Caki2 (cell line): ENCODE measurements at regions not wholly inside any gene's neighbourhood (a gene's known extent, or its start where the extent isn't known, plus 50 kb on each side); places are given as distances from the start of the nearest gene placed in this dataset.
"Not testable (repeated sequence)": the region's sequence is repeated elsewhere in the genome, so short reads cannot be mapped to it uniquely, and the experiment has no call there.

Experiments
- DNase-seq: peaks from one replicate; pipeline ENCODE4 v3.0.0-alpha.2; 2015; ENCODE audit warnings: low read depth
- in situ Hi-C: cut with HindIII; loops from 2 replicates; pipeline ENCODE4 v1.10.0; 2016; ENCODE audit warnings: low sequenced_read_pairs, low pct_unique_long_range_greater_than_20kb, mixed read lengths

DNA sequence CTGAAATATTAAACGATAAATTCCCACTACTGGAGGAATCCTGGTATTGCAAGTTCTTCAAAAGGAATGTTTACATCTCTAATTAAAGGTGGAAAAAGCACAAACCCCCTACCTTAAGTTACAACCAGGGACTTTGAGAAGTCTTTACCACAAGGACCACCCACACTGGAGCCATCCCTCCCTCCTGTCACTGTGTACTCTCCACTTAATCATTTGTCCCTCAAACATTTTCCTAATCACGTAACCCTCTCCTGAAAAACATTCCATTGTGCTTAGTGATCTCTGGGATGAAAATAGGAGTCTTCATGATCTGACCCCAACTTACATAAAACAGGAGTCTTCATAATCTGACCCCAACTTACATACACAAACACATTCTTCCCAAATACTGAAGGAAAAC lies 85.7 kb downstream of the SUCLG1 start:
- in situ Hi-C loops = no loop called here
- no peak for DNase-seq

DNA sequence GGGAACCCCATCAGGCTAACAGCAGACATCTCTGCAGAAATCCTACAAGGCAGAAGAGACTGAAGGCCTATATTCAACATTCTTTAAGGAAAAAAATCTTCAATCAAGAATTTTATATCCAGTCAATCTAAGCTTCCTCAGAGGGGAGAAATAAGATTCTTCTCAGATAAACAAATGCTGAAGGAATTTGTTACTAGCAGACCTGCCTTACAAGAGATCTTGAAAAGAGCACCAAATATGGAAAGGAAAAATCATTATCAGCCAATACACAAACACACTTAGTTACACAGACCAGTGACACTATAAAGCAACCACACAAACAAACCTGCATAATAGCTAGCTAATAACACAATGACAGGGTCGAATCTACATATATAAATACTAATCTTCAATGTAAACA lies 96.5 kb downstream of the SUCLG1 start:
- no peak for DNase-seq
- in situ Hi-C loops = no loop called here

DNA sequence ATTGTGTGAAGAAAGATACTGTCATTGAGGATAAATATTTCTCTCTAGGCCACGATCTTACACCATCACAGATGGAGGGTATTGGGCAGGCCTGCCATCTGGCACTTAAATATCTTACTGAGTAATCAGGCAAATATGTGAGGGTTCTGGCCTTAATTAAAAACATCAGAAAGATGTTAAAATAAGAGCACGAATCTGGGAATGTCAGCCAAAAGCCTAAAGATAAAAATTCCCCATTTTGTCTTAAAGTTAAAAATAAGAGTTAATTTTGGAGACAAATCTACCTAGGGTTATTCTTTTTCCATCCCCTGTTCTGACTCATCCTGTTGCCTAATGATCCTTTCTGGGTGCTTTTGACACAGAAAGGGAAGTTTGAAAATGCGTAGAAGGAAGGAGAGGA lies 121.0 kb downstream of the SUCLG1 start:
- in situ Hi-C loops = no loop called here

DNA sequence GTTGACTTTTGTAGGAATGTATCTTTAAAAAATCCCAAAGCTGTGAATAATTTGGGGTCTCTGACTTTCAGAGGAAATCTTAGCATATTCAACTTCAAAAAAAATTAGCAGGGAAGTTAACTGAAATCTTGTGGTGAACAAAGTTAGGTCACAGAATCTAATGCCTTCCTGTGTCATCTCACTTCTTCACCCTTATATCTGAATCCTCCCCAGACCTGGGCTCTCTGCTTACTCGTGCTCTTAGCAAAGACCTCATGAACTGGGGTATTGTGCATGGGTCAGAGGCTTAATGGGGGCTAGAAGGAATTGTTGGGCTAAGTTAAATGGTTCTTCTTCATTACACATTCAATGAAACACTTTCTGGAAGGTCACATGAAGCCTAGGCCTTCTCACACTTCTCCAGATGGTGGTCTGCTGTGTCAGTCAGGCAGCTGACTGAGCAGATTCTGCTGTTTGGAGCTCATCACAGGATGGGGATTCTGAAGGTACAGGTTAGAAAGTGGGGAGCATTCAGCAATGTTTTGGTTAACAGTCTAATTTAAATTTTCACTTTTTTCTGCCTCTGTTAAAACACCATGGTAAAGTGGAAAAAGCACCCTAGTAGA lies 131.3 kb downstream of the SUCLG1 start:
- DNase-seq = no peak
- in situ Hi-C loops = no loop called here

More for the DNA sequence above, 121.0 kb downstream of the SUCLG1 start:
- DNase-seq = no peak

DNA sequence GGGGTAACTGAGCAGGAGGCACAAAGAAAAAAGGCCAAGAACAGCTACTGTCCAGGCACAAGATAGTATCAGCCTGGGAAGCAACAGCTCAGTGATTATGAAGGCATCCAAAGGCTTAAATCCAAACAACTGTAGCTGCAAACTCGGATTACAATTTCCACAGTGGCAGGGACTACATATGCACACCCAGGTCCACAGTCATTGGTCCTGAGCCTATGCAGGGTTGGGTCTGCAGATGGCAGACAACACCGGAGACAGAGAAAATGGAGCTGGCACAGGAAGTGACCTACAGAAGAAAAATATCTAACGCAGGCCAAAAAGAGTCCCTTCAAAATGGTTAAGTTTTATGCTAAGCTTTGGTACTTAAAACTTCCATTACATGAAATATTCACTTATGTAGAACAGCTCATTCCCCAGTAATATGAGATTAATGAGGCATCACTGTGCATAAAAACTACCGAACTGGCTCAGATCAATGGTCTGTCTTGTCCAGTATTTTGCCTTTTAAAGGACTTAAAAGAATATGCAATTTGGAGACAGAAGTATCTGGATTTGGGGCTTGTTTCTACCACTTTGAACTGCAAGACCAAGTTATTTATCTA lies 132.1 kb downstream of the SUCLG1 start:
- in situ Hi-C loops = no loop called here

DNA sequence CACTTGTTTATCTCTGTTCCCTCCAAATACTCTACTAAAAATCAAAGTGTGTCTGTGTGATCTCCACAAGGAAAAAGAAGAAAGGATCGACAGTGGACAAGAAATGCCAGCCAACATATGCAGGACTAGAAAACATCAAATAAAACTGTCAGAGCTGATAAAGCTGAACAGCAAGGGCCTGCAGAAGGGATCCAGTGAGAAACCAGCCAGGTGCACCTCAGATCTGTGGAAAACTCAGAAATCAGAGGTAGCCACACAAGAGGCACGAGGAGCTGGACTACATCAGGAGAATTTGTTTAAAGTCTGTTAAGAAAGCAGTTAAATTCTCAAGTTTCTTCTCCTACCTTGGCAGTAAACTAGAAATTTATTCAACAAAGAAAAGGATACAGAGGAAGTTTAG lies 135.2 kb downstream of the SUCLG1 start:
- in situ Hi-C loops = no loop called here
- DNase-seq = no peak

More for the DNA sequence above, 132.1 kb downstream of the SUCLG1 start:
- no peak for DNase-seq

DNA sequence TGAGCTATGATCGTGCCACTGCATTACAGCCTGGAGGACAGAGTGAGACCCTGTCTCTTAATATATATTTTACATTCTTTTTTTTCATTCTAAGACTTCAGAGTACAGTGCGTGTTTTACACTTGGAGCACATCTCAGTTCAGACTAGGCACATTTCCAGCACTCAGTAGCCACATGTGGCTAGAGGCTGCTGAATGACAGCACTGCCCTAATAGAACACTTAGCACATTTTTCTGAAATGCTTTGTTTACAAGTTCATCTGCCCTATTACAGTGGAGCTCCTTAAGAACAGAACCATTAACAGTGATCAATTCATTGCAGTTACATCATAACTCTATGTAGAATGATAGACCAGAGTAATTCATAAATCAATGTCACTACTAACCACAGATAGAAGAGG lies 138.1 kb downstream of the SUCLG1 start:
- no peak for DNase-seq
- in situ Hi-C loops = no loop called here

DNA sequence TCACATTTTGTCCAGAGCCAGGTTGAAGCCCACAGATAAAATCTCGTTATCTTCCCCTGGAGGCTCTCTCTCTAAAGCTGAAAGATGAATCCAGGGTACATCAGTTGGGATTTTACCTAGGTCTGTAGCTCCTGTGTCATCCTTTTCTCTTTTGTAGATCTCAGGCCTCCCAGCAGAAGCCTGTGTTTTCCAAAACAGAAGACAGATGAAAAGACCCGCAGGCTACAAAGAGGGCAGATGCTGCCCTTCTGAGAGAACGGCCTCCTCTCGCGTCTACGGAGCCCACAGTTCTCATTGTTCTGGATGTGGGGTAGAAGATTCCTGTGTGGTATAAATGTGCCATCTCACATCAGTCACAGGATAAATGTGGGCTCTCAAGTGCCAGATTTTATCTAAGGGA lies 139.5 kb downstream of the SUCLG1 start:
- no peak for DNase-seq
- in situ Hi-C loops = no loop called here

DNA sequence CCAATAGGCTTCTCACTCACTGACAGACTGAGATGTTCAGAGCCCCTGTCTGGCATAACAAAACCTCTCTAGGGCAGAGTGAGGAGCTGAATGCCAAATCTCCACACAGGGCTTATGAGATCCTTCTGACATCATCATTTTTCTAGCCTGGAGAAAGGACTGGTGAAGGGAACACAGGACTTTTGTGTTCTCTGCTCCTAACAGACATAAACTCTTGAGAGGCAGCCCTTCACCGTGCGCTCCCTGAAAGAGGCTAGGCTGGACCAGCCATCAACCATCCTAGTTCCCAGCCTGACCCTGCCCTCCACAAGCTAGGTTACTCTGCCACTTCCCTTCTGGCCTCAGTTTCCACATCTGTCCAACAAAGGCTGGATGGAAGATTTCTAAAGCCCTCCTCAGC lies 141.9 kb downstream of the SUCLG1 start:
- DNase-seq = no peak
- in situ Hi-C loops = no loop called here

DNA sequence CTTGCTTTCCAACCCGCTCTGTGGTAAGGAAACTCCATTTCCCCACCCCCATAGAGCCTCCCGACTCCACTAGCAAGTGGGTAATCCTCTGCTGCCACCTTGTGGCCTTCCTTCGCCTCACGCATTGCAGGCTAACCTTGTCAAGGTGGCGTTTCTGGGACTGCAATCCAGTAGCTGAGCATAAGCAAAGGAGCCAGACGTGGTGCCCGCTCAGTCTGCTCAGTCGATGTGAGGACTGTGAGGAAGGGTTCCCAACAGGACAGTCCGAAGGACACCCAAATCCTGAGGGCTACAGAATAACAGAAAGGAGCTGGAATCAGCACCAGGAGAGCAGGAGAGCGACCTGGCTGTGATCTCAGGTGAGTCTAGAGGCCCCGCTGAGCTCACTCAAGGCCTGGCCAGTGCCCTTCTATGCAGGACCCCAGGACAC lies 144.2 kb downstream of the SUCLG1 start:
- peak; percentile 62 for DNase-seq
- in situ Hi-C loops = no loop called here

DNA sequence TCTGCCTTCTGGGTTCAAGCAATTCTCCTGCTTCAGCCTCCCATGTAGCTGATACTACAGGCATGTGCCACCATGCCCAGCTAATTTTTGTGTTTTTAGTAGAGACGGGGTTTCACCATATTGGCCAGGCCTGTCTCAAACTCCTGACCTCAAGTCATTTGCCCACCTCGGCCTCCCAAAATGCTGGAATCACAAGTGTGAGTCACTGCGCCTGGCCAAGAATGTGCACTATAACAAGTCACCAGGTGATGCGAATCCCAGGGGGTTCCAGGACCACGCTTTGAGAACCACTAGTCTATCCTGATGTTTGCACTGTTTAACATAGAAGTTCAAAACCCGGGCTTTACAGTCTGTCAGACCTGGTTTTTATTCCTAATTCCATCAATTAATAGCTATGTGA lies 144.8 kb downstream of the SUCLG1 start:
- in situ Hi-C loops = no loop called here
- DNase-seq = no peak

DNA sequence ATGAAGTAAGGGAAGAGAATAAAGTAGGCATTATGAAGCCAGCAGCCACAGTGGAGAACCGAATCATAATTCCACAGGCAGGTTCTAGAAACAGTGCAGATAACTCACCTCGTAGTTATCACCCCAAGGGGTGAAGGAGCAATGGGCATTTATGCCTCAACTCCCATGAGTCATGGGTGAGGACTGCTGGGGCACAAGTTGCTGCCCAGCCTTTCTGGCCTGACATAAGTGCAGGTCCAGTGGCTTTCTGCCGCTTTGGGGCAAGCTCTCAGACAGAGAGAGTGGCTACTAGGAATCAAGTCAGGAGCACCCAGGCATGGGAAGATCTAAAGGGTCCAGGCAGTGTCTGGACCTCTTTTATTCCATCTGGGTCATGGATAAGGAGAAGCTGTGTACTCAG lies 149.8 kb downstream of the SUCLG1 start:
- DNase-seq = no peak
- in situ Hi-C loops = no loop called here

DNA sequence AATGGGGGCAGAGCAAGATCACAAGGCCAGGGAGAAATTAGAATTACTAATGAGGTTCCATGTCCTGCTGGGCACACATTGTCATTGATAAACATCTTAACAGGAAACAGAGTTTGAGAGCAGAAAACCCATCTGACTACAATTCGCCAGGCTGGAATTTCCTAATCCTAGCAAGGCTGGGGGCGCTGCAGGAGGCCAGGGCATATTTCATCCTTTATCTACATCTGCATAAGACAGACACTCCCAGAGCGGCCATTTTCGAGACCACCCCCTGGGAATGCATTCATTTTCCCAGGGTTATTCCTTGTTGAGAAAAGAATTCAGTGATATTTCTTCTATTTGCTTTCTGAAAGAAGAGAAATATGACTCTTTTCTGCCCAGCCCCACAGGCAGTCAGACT lies 152.7 kb downstream of the SUCLG1 start:
- in situ Hi-C loops = no loop called here
- DNase-seq = no peak

DNA sequence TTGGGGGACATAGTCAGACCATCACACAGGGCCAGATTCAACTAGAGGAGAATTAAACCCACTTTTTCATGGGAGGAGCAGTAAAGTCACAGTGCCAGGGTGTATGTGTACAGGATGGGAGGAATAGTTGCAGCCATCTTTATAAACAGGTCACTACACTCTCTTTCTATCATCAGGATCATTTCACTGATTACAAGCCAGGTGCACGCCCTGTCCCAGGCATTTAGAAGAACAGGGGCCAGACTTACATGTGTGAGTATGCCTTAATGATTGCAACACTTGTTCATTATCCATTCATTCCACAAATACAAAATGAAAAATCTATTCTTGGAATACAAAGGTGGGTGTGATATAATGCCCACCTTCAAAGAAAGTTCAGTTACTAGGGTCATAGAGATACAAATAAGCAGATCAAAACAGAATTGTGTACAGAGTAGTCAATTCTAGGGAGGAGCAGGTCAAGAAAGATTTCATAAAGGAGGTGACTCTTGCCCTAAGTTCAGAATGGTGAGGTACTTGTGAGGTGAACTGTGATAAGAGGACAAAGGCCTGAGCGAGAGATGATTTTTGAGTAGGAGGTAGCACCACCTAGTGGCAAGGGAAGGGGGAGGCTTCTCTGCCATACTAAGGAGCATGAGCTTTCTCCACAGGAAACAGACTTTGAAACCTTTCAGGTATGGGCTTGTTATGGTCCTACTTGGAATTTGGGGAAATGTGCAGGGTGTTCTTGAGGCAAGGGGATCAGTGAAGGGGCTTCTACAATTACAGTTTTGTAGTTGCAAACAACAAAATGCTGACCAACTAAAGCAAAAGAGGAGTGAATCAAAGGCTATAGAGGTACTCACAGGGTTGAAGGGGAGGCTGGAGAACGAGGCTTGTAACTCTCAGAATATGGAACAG lies 156.3 kb downstream of the SUCLG1 start:
- in situ Hi-C loops = no loop called here

DNA sequence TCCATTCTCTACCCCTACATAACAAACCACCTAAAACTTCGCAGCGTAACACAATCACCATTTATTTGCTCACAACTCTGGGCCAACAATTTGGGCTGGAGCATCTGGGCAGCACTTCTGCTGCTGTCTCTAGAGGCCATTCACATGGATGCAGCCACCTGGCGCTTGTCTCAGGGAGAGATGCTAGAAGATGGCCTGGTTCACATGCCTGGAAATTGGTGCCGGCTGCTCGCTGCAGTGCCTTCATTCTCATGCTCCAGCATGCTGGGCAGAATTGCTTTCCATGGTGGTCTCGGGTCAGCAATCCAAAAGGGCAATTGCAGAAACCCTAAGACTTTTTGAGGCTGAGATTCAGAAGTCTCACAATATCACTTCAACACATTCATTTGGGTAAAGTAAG lies 157.4 kb downstream of the SUCLG1 start:
- in situ Hi-C loops = no loop called here
- DNase-seq = no peak

More for the DNA sequence above, 156.3 kb downstream of the SUCLG1 start:
- DNase-seq = peak; percentile 51

DNA sequence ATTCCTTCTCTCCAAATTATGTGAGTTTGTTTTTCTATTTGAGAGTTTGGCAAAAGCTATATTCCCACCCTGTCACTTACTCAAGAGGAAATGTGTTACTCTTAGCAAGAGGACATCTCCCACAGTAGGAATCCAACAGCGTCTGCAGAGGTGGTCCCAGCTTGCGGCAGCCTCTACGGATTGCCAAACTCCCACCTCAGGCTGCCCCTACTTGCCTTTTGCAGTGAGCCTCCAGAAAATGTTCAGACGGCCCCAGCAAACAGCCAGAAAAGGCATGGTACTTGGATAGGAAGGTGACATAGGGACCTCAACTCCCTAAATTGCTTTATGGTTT lies 158.4 kb downstream of the SUCLG1 start:
- in situ Hi-C loops = no loop called here
- no peak for DNase-seq

DNA sequence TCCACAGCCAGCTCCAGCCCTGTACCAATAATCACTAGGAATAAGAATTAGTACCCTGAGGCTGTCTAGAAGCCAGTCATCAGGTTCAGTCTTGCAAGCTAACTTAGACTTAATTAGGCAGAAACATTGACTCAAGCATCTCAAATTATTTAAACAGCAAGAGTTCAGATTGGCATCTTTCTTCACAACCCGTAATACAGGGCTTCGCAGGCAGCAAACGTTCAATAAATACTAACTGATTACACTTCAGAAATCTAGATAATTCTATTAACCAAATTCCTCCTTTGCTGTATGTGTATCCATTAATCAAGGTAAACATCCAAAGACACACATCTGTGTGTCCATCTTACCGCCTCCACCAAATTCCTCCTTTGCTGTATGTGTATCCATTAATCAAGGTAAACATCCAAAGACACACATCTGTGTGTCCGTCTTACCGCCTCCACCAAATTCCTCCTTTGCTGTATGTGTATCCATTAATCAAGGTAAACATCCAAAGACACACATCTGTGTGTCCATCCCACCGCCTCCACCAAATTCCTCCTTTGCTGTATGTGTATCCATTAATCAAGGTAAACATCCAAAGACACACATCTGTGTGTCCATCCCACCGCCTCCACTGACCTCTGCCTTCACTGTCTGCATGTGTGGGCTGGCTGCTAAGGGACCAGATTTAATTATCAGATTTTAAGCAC lies 158.9 kb downstream of the SUCLG1 start:
- DNase-seq, in situ Hi-C loops: not testable (repeated sequence)

DNA sequence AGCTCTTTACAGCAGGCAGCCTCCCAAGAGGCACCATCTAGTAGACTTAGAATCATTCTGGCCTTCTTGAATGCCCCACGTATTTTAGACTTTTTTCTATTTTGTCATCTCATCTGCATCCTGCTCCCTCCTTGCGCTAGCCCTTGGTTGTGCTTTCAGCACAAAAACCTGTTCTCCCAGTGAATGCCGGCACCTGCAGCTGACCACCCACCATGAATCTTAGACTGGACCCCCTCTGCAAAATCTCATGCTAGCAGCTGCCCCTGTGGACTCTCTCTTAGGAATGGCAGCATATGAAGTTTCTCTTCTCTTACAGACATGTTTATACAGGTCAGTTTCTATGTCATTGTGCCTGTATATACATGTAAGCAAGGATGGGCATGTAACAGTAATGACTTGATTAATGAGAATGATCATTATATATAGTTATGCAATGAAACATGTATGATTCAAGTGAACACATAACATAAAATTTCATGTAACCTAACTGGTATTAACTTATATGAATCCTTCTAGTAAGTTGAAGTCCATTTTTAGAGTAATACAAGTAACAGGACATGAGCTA lies 159.8 kb downstream of the SUCLG1 start:
- in situ Hi-C loops = no loop called here
- DNase-seq = no peak

DNA sequence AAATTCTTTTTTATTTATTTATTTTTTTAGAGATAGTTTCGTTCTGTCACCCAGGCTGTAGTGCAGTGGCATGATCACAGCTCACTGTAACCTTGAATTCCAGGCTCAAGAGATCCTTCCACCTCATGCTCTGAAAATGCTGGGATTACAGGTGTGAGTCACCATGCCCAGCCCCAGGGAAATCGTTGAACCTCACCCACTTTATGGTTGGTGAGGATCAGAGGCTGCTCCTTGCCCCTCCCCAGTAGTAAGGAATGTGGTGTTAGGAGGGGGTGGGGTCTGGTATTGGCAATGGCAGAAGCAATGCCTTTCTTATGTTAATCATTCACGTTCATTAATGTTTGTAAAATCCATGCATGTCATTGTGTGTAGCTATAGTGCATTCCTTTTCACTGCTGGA lies 161.9 kb downstream of the SUCLG1 start:
- in situ Hi-C loops = no loop called here
- peak; percentile 84 for DNase-seq
